ENCODE measurements at regions not wholly inside any gene's neighbourhood (a gene's known extent, or its start where the extent isn't known, plus 50 kb on each side); places are given as distances from the start of the nearest gene placed in this dataset.

DNA sequence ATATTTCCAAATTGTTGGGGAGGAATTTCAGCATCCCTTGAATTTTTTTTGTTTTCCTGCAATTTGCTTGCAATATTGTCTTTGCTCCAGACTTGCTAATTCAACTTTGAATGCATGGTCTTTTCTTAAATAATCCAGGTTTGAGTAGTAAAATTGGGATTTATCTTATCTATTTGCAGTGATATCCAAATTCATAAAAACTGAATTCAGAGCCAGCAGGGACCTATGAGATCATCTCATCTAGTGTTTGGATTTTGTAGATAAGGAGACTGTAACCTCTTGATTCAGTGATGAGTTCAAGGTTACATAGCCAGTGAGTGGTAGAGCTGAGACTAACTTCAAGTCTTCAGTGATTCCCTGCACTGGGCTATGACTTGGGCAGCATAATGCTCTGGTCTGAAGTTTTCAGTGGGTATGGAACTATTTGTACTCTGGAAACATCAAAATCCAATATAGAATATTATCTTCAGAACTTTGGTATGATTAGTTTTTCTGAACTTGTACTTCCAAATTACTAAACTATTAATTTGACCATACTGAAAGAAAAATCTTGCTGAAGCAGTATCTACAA is 109.4 kb downstream of the DISP1 start:
- 0 out of 2 replicates have a peak, but pooled peaks cover 4% of the 10 kb centered on the region for H3K9me2 ChIP-seq (ENCODE audit: insufficient read depth)
- ChIA-PET CTCF (no interaction called here), POLR2A (ENCODE audit: unreplicated experiment) (no interaction called here)
- BruUV-seq (replicated peaks) = no TSS peak
- H3K27me3 ChIP-seq (ENCODE audit: insufficient read depth, low read depth) = no peaks in the 10 kb centered on the region
- no peaks in the 10 kb centered on the region for H3K4me1 ChIP-seq (replicated peaks; ENCODE audit: insufficient read depth)
- H3K36me3 ChIP-seq (ENCODE audit: low read depth) = no peaks in the 10 kb centered on the region
- H4K20me1 ChIP-seq (ENCODE audit: insufficient read depth) = no peaks in the 10 kb centered on the region; the same call in 1 of the 2 replicates
- no peaks in the 10 kb centered on the region for H3K9me3 ChIP-seq (ENCODE audit: insufficient read depth, low read depth)
- H3K4me3 ChIP-seq = no peak overlapping the region
- no peak overlapping the region for H3K27ac ChIP-seq
- H3K4me2 ChIP-seq = no peak overlapping the region
- no peak overlapping the region for H2AFZ ChIP-seq
- no peaks in the 10 kb centered on the region for H3K79me2 ChIP-seq (ENCODE audit: low read depth)
- intact Hi-C loops (cut with micrococcal nuclease; ENCODE audit: unreplicated experiment) = no loop called here
- no peak for DNase-seq
- H3F3A ChIP-seq (ENCODE audit: insufficient read depth, low read depth) = no peaks in the 10 kb centered on the region
- TF ChIP-seq EZH2 (IDR thresholded peaks at IDR 0.05; ENCODE audit: low read depth) = no peak
- TF ChIP-seq, protein P1, sequence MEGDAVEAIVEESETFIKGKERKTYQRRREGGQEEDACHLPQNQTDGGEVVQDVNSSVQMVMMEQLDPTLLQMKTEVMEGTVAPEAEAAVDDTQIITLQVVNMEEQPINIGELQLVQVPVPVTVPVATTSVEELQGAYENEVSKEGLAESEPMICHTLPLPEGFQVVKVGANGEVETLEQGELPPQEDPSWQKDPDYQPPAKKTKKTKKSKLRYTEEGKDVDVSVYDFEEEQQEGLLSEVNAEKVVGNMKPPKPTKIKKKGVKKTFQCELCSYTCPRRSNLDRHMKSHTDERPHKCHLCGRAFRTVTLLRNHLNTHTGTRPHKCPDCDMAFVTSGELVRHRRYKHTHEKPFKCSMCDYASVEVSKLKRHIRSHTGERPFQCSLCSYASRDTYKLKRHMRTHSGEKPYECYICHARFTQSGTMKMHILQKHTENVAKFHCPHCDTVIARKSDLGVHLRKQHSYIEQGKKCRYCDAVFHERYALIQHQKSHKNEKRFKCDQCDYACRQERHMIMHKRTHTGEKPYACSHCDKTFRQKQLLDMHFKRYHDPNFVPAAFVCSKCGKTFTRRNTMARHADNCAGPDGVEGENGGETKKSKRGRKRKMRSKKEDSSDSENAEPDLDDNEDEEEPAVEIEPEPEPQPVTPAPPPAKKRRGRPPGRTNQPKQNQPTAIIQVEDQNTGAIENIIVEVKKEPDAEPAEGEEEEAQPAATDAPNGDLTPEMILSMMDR (conservative IDR thresholded peaks at IDR 0.05) = no peak

DNA sequence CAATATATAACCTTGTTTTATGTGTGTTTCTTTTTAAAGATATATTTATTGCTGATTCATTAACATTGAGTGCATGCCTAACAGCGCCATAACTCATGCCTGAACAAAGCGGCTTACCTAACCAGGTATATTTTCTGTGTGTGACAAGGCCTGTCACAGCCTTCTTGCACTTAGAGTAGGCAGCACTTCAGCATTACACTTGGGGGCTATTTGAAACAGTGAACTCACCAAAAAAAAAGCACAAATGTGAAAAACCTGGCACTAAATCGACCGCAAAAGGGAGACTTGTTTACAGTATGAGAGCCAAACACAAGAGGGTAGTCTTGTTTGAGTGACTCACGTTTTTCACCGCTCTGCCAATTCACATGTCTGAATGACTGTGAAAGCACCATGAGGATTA is 111.7 kb downstream of the DISP1 start:
- Histone ChIP-seq H3K4me3 (no peak overlapping the region), H3K79me2 (ENCODE audit: low read depth) (no peaks in the 10 kb centered on the region), H3K9me2 (ENCODE audit: insufficient read depth) (0 out of 2 replicates have a peak, but pooled peaks cover 4% of the 10 kb centered on the region), H3K27ac (no peak overlapping the region), H2AFZ (no peak overlapping the region), H4K20me1 (ENCODE audit: insufficient read depth) (no peaks in the 10 kb centered on the region; the same call in 1 of the 2 replicates), H3K4me2 (no peak overlapping the region), H3K36me3 (ENCODE audit: low read depth) (no peaks in the 10 kb centered on the region), H3K4me1 (replicated peaks; ENCODE audit: insufficient read depth) (no peaks in the 10 kb centered on the region), H3F3A (ENCODE audit: insufficient read depth, low read depth) (no peaks in the 10 kb centered on the region), H3K27me3 (ENCODE audit: insufficient read depth, low read depth) (no peaks in the 10 kb centered on the region), H3K9me3 (ENCODE audit: insufficient read depth, low read depth) (no peaks in the 10 kb centered on the region)
- BruUV-seq (replicated peaks) = no TSS peak
- POLR2A ChIA-PET (ENCODE audit: unreplicated experiment) = no interaction called here
- intact Hi-C loops (cut with micrococcal nuclease; ENCODE audit: unreplicated experiment) = no loop called here
- CTCF ChIA-PET = no interaction called here
- TF ChIP-seq EZH2 (IDR thresholded peaks at IDR 0.05; ENCODE audit: low read depth) = no peak
- TF ChIP-seq, protein P1 (conservative IDR thresholded peaks at IDR 0.05) = no peak
- no peak for DNase-seq

DNA sequence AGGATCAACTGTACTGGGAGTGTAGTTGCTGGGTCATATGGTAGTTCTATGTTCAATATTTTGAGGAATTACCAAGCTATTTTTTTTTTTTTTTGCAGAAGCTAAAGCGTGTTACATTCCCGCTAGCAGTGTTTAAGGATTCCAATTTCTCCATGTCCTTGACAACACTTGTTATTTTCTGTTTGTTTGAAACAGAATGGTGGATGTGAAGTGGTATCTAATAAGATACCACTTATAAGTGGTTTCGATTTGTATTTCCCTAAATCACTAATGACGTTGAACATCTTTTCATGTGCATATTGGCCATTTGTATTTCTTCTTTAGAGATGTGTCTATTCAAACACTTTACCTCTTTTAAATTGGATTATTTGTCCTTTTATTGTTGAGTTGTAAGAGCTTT is 112.2 kb downstream of the DISP1 start:
- Histone ChIP-seq H3K36me3 (ENCODE audit: low read depth) (no peaks in the 10 kb centered on the region), H3K27me3 (ENCODE audit: insufficient read depth, low read depth) (no peaks in the 10 kb centered on the region), H3K27ac (no peak overlapping the region), H3F3A (ENCODE audit: insufficient read depth, low read depth) (no peaks in the 10 kb centered on the region), H3K9me2 (ENCODE audit: insufficient read depth) (0 out of 2 replicates have a peak, but pooled peaks cover 4% of the 10 kb centered on the region), H3K4me2 (no peak overlapping the region), H4K20me1 (ENCODE audit: insufficient read depth) (no peaks in the 10 kb centered on the region), H3K9me3 (ENCODE audit: insufficient read depth, low read depth) (no peaks in the 10 kb centered on the region), H2AFZ (no peak overlapping the region), H3K79me2 (ENCODE audit: low read depth) (no peaks in the 10 kb centered on the region), H3K4me1 (replicated peaks; ENCODE audit: insufficient read depth) (no peaks in the 10 kb centered on the region), H3K4me3 (no peak overlapping the region)
- intact Hi-C loops (cut with micrococcal nuclease; ENCODE audit: unreplicated experiment) = no loop called here
- CTCF ChIA-PET = no interaction called here
- no peak for TF ChIP-seq EZH2 (IDR thresholded peaks at IDR 0.05; ENCODE audit: low read depth)
- TF ChIP-seq, protein P1 (conservative IDR thresholded peaks at IDR 0.05) = no peak
- DNase-seq = no peak
- POLR2A ChIA-PET (ENCODE audit: unreplicated experiment) = no interaction called here
- no TSS peak for BruUV-seq (replicated peaks)

Measured in PC-9 (cell line).